ENCODE measurements at regions not wholly inside any gene's neighbourhood (a gene's known extent, or its start where the extent isn't known, plus 50 kb on each side); places are given as distances from the start of the nearest gene placed in this dataset.

DNA sequence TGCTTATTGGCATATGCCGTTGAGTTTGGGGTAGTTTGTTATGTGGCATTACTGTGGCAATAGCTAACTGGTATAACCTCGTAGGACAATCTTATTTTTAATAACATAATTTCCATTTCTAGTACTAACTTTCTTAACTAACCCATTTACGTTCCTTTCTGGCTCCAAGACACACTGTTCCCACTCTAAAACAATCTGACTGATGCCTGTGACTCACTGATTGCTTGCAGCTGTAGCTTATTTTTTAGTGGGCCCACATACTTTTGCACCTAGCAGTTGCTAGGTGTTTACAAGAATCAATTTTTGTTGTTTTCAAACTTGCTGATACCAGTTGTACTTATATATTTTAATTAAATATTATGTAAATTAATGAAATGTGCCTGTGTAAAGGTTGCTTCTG is 52.2 kb downstream of the FAT3 start:
- no peak for ATAC-seq
- no peak for TF ChIP-seq EHF (CRISPR knock-in tag; IDR thresholded peaks at IDR 0.05)
- TF ChIP-seq, protein P1, sequence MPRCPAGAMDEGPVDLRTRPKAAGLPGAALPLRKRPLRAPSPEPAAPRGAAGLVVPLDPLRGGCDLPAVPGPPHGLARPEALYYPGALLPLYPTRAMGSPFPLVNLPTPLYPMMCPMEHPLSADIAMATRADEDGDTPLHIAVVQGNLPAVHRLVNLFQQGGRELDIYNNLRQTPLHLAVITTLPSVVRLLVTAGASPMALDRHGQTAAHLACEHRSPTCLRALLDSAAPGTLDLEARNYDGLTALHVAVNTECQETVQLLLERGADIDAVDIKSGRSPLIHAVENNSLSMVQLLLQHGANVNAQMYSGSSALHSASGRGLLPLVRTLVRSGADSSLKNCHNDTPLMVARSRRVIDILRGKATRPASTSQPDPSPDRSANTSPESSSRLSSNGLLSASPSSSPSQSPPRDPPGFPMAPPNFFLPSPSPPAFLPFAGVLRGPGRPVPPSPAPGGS (IDR thresholded peaks at IDR 0.05): no peak
- TF ChIP-seq RAD21 (conservative IDR thresholded peaks at IDR 0.05 in 1 of 2, IDR thresholded peaks at IDR 0.05 in 1 of 2): no peak
- FAIRE-seq: no peak

DNA sequence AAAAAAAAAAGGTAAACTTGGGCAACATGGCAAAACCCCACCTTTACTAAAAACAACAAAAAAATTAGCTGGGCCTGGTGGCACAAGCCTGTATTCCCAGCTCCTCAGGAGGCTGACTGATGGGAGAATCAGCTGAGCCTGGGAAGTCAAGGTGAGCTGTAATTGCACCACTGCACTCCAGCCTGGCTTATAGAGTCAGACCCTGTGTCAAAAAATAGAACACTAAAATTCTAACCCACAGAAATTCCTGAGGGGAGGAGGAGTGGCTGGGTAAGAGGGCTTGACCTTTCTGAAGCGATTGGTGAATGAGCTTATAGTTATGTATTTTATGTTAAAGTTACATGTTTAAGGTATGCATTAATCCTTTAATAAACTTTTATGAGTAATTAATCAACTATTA is 53.3 kb downstream of the FAT3 start:
- Histone ChIP-seq H3K9me3 (no peaks in the 10 kb centered on the region), H3K4me3 (no peak overlapping the region), H3K27ac (no peak overlapping the region), H3K4me2 (no peak overlapping the region), H3K4me1 (no peaks in the 10 kb centered on the region)
- ChIA-PET CTCF (no interaction called here), POLR2A (no interaction called here)
- no peak for FAIRE-seq
- WGBS (ENCODE audit: missing lambda C conversion rate): 89% methylated on average over 1 of the region's 1 CpG
- TF ChIP-seq PHF8 (IDR thresholded peaks at IDR 0.05; ENCODE audit: borderline replicate concordance, low read depth) (no peak), POLR2AphosphoS2 (conservative IDR thresholded peaks at IDR 0.05; ENCODE audit: low read length) (no peak), FOSL2 (IDR thresholded peaks at IDR 0.05) (no peak), FOSL2 (CRISPR knock-in tag; IDR thresholded peaks at IDR 0.05) (no peak), JUN (IDR thresholded peaks at IDR 0.05) (no peak), MYC (IDR thresholded peaks at IDR 0.05; ENCODE audit: borderline replicate concordance, low read length) (no peak), ZC3H11A (IDR thresholded peaks at IDR 0.05) (no peak), CBX8 (IDR thresholded peaks at IDR 0.05) (no peak), HOXB13 (CRISPR knock-in tag; IDR thresholded peaks at IDR 0.05; ENCODE audit: low read depth) (no peak), CBX2 (IDR thresholded peaks at IDR 0.05; ENCODE audit: borderline replicate concordance, low read depth) (no peak), BHLHE40 (IDR thresholded peaks at IDR 0.05; ENCODE audit: low read depth, low read length) (no peak), NPAS2 (CRISPR knock-in tag; IDR thresholded peaks at IDR 0.05; ENCODE audit: borderline replicate concordance) (no peak), FOXS1 (CRISPR knock-in tag; IDR thresholded peaks at IDR 0.05) (no peak), RNF2 (IDR thresholded peaks at IDR 0.05; ENCODE audit: borderline replicate concordance, low read depth) (no peak), NFE2L2 (conservative IDR thresholded peaks at IDR 0.05; ENCODE audit: low read length) (no peak), GATA3 (IDR thresholded peaks at IDR 0.05; ENCODE audit: borderline replicate concordance) (no peak)
- TF ChIP-seq, protein P2, sequence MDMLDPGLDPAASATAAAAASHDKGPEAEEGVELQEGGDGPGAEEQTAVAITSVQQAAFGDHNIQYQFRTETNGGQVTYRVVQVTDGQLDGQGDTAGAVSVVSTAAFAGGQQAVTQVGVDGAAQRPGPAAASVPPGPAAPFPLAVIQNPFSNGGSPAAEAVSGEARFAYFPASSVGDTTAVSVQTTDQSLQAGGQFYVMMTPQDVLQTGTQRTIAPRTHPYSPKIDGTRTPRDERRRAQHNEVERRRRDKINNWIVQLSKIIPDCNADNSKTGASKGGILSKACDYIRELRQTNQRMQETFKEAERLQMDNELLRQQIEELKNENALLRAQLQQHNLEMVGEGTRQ (IDR thresholded peaks at IDR 0.05): no peak
- TF ChIP-seq, protein P3, sequence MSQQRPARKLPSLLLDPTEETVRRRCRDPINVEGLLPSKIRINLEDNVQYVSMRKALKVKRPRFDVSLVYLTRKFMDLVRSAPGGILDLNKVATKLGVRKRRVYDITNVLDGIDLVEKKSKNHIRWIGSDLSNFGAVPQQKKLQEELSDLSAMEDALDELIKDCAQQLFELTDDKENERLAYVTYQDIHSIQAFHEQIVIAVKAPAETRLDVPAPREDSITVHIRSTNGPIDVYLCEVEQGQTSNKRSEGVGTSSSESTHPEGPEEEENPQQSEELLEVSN (IDR thresholded peaks at IDR 0.05; ENCODE audit: borderline replicate concordance, low read depth): no peak
- TF ChIP-seq, protein P4, sequence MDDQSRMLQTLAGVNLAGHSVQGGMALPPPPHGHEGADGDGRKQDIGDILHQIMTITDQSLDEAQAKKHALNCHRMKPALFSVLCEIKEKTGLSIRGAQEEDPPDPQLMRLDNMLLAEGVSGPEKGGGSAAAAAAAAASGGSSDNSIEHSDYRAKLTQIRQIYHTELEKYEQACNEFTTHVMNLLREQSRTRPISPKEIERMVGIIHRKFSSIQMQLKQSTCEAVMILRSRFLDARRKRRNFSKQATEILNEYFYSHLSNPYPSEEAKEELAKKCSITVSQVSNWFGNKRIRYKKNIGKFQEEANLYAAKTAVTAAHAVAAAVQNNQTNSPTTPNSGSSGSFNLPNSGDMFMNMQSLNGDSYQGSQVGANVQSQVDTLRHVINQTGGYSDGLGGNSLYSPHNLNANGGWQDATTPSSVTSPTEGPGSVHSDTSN (IDR thresholded peaks at IDR 0.05): no peak
- TF ChIP-seq, protein P5, sequence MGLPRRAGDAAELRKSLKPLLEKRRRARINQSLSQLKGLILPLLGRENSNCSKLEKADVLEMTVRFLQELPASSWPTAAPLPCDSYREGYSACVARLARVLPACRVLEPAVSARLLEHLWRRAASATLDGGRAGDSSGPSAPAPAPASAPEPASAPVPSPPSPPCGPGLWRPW (IDR thresholded peaks at IDR 0.05): no peak
- TF ChIP-seq, protein P6, sequence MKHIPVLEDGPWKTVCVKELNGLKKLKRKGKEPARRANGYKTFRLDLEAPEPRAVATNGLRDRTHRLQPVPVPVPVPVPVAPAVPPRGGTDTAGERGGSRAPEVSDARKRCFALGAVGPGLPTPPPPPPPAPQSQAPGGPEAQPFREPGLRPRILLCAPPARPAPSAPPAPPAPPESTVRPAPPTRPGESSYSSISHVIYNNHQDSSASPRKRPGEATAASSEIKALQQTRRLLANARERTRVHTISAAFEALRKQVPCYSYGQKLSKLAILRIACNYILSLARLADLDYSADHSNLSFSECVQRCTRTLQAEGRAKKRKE (CRISPR knock-in tag; IDR thresholded peaks at IDR 0.05; ENCODE audit: low read depth): no peak
- DNase-seq (ENCODE audit: low read depth in 1 of 2, low spot score in 1 of 2): no peak
- ATAC-seq: no peak

More for the DNA sequence above, 52.2 kb downstream of the FAT3 start:
- Histone ChIP-seq H3K27ac (no peak overlapping the region), H3K4me3 (no peak overlapping the region), H3K4me1 (no peaks in the 10 kb centered on the region), H3K9me3 (no peaks in the 10 kb centered on the region), H3K4me2 (no peak overlapping the region)
- WGBS (ENCODE audit: missing lambda C conversion rate): 72% methylated on average over 3 of the region's 3 CpGs
- no peak for DNase-seq (ENCODE audit: low read depth in 1 of 2, low spot score in 1 of 2)
- CTCF ChIA-PET: no interaction called here
- POLR2A ChIA-PET: no interaction called here
